ENCODE measurements at regions not wholly inside any gene's neighbourhood (a gene's known extent, or its start where the extent isn't known, plus 50 kb on each side); places are given as distances from the start of the nearest gene placed in this dataset.

GRCh38 chr22:48798281-48799226 is 1029.1 kb downstream of the BRD1 start:
- Histone ChIP-seq H3K9ac (ENCODE audit: low read length in 2 of 2) (no peak overlapping the region), H3K4me1 (ENCODE audit: control insufficient read depth, insufficient read depth, low read length) (no peaks in the 10 kb centered on the region), H3K9me3 (ENCODE audit: control insufficient read depth in 2 of 2, low read length in 2 of 2) (peaks cover 0 to 5% of the 10 kb centered on the region in 2 donors), H3K4me3 (ENCODE audit: low read length in 2 of 2) (no peak overlapping the region), H3K36me3 (ENCODE audit: control insufficient read depth in 2 of 2, insufficient read depth in 2 of 2, low read length in 2 of 2) (no peaks in the 10 kb centered on the region), H3K27ac (ENCODE audit: low read length) (no peak overlapping the region), H3K27me3 (ENCODE audit: control insufficient read depth in 1 of 2, insufficient read depth in 2 of 2, low read length in 2 of 2) (peaks cover 0 to 4% of the 10 kb centered on the region in 2 donors)

- H3K4me3 ChIP-seq (ENCODE audit: low read length in 2 of 2) = no peak overlapping the region
- H3K36me3 ChIP-seq (ENCODE audit: control insufficient read depth in 2 of 2, insufficient read depth in 2 of 2, low read length in 2 of 2) = no peaks in the 10 kb centered on the region
- H3K27ac ChIP-seq (ENCODE audit: low read length) = no peak overlapping the region
- no peak overlapping the region for H3K9ac ChIP-seq (ENCODE audit: low read length in 2 of 2)
- H3K4me1 ChIP-seq (ENCODE audit: control insufficient read depth, insufficient read depth, low read length) = no peaks in the 10 kb centered on the region
- peaks cover 0 to 4% of the 10 kb centered on the region in 2 donors for H3K27me3 ChIP-seq (ENCODE audit: control insufficient read depth in 1 of 2, insufficient read depth in 2 of 2, low read length in 2 of 2)
- peaks cover 0 to 5% of the 10 kb centered on the region in 2 donors for H3K9me3 ChIP-seq (ENCODE audit: control insufficient read depth in 2 of 2, low read length in 2 of 2)
Measured at GRCh38 chr22:48797731-48798130, 1029.9 kb downstream of the BRD1 start.

GRCh38 chr22:48796310-48797015 is 1031.2 kb downstream of the BRD1 start:
- H3K36me3 ChIP-seq (ENCODE audit: control insufficient read depth in 2 of 2, insufficient read depth in 2 of 2, low read length in 2 of 2) = no peaks in the 10 kb centered on the region
- no peak overlapping the region for H3K27ac ChIP-seq (ENCODE audit: low read length)
- H3K9me3 ChIP-seq (ENCODE audit: control insufficient read depth in 2 of 2, low read length in 2 of 2) = peaks cover 0 to 5% of the 10 kb centered on the region in 2 donors
- no peaks in the 10 kb centered on the region for H3K4me1 ChIP-seq (ENCODE audit: control insufficient read depth, insufficient read depth, low read length)
- H3K9ac ChIP-seq (ENCODE audit: low read length in 2 of 2) = no peak overlapping the region
- H3K4me3 ChIP-seq (ENCODE audit: low read length in 2 of 2) = no peak overlapping the region
- H3K27me3 ChIP-seq (ENCODE audit: control insufficient read depth in 1 of 2, insufficient read depth in 2 of 2, low read length in 2 of 2) = peaks cover 0 to 4% of the 10 kb centered on the region in 2 donors

- H3K27me3 ChIP-seq (ENCODE audit: control insufficient read depth in 1 of 2, insufficient read depth in 2 of 2, low read length in 2 of 2) = no peaks in the 10 kb centered on the region
- H3K9me3 ChIP-seq (ENCODE audit: control insufficient read depth in 2 of 2, low read length in 2 of 2) = peaks cover 0 to 5% of the 10 kb centered on the region in 2 donors
- H3K4me1 ChIP-seq (ENCODE audit: control insufficient read depth, insufficient read depth, low read length) = no peaks in the 10 kb centered on the region
- H3K9ac ChIP-seq (ENCODE audit: low read length in 2 of 2) = no peak overlapping the region
- no peaks in the 10 kb centered on the region for H3K36me3 ChIP-seq (ENCODE audit: control insufficient read depth in 2 of 2, insufficient read depth in 2 of 2, low read length in 2 of 2)
- no peak overlapping the region for H3K4me3 ChIP-seq (ENCODE audit: low read length in 2 of 2)
- no peak overlapping the region for H3K27ac ChIP-seq (ENCODE audit: low read length)
Measured at GRCh38 chr22:48795664-48796063, 1032.0 kb downstream of the BRD1 start.

DNA sequence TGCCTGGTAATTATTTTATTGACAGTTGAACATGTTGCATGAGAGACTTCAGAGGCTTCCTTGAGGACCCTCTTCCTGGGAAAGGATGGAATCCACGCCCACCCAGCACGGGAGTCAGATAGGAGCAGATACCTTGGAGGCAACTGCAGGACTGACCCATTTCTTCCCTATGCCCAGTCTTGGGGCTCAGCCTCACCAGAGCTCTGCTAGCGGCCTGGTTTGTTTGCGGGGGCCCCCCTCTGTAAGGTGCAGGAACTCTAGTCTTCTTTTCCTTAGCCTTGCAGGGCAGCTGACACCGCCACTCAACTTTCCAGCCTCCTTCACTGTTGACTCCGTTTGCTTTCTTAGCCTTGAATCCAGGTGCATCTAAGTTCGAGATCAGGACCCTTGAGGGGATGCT is 1032.8 kb downstream of the BRD1 start:
- no peak overlapping the region for H3K9ac ChIP-seq (ENCODE audit: low read length in 2 of 2)
- H3K36me3 ChIP-seq (ENCODE audit: control insufficient read depth in 2 of 2, insufficient read depth in 2 of 2, low read length in 2 of 2) = no peaks in the 10 kb centered on the region
- H3K4me1 ChIP-seq (ENCODE audit: control insufficient read depth, insufficient read depth, low read length) = no peaks in the 10 kb centered on the region
- no peak overlapping the region for H3K27ac ChIP-seq (ENCODE audit: low read length)
- no peak overlapping the region for H3K4me3 ChIP-seq (ENCODE audit: low read length in 2 of 2)
- H3K27me3 ChIP-seq (ENCODE audit: control insufficient read depth in 1 of 2, insufficient read depth in 2 of 2, low read length in 2 of 2) = no peaks in the 10 kb centered on the region
- H3K9me3 ChIP-seq (ENCODE audit: control insufficient read depth in 2 of 2, low read length in 2 of 2) = peaks cover 0 to 5% of the 10 kb centered on the region in 2 donors

DNA sequence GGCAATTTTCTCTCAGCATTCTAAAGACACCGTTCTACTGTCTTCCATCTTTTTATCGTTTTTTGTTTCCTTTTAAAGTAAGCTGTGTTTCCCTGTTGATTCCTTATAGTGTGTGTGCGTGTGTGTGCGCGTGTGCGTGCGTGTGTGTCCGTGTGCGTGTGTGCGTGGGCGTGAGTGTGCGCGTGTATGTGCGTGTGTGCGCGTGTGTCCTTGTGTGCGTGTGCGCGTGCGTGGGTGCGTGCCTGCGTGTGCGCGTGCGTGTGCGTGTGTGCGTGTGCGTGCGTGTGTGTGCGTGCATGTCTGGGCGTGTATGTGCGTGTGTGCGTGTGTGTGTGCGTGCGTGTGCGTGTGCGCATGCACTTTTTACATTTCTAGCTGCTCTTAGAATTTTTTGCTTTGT is 1033.7 kb downstream of the BRD1 start:
- no peaks in the 10 kb centered on the region for H3K36me3 ChIP-seq (ENCODE audit: control insufficient read depth in 2 of 2, insufficient read depth in 2 of 2, low read length in 2 of 2)
- no peak overlapping the region for H3K4me3 ChIP-seq (ENCODE audit: low read length in 2 of 2)
- no peaks in the 10 kb centered on the region for H3K4me1 ChIP-seq (ENCODE audit: control insufficient read depth, insufficient read depth, low read length)
- no peak overlapping the region for H3K27ac ChIP-seq (ENCODE audit: low read length)
- peaks cover 0 to 5% of the 10 kb centered on the region in 2 donors for H3K9me3 ChIP-seq (ENCODE audit: control insufficient read depth in 2 of 2, low read length in 2 of 2)
- H3K9ac ChIP-seq (ENCODE audit: low read length in 2 of 2) = no peak overlapping the region
- no peaks in the 10 kb centered on the region for H3K27me3 ChIP-seq (ENCODE audit: control insufficient read depth in 1 of 2, insufficient read depth in 2 of 2, low read length in 2 of 2)

- H3K4me1 ChIP-seq (ENCODE audit: control insufficient read depth, insufficient read depth, low read length) = no peaks in the 10 kb centered on the region
- no peak overlapping the region for H3K4me3 ChIP-seq (ENCODE audit: low read length in 2 of 2)
- H3K27me3 ChIP-seq (ENCODE audit: control insufficient read depth in 1 of 2, insufficient read depth in 2 of 2, low read length in 2 of 2) = no peaks in the 10 kb centered on the region
- H3K9me3 ChIP-seq (ENCODE audit: control insufficient read depth in 2 of 2, low read length in 2 of 2) = no peaks in the 10 kb centered on the region
- H3K9ac ChIP-seq (ENCODE audit: low read length in 2 of 2) = no peak overlapping the region
- H3K36me3 ChIP-seq (ENCODE audit: control insufficient read depth in 2 of 2, insufficient read depth in 2 of 2, low read length in 2 of 2) = no peaks in the 10 kb centered on the region
- H3K27ac ChIP-seq (ENCODE audit: low read length) = no peak overlapping the region
Measured at GRCh38 chr22:48786679-48786996, 1041.0 kb downstream of the BRD1 start.

- no peak overlapping the region for H3K9ac ChIP-seq (ENCODE audit: low read length in 2 of 2)
- H3K4me1 ChIP-seq (ENCODE audit: control insufficient read depth, insufficient read depth, low read length) = no peaks in the 10 kb centered on the region
- no peak overlapping the region for H3K4me3 ChIP-seq (ENCODE audit: low read length in 2 of 2)
- no peaks in the 10 kb centered on the region for H3K36me3 ChIP-seq (ENCODE audit: control insufficient read depth in 2 of 2, insufficient read depth in 2 of 2, low read length in 2 of 2)
- H3K9me3 ChIP-seq (ENCODE audit: control insufficient read depth in 2 of 2, low read length in 2 of 2) = no peaks in the 10 kb centered on the region
- H3K27me3 ChIP-seq (ENCODE audit: control insufficient read depth in 1 of 2, insufficient read depth in 2 of 2, low read length in 2 of 2) = no peaks in the 10 kb centered on the region
- no peak overlapping the region for H3K27ac ChIP-seq (ENCODE audit: low read length)
Measured at GRCh38 chr22:48785792-48786678, 1041.6 kb downstream of the BRD1 start.

DNA sequence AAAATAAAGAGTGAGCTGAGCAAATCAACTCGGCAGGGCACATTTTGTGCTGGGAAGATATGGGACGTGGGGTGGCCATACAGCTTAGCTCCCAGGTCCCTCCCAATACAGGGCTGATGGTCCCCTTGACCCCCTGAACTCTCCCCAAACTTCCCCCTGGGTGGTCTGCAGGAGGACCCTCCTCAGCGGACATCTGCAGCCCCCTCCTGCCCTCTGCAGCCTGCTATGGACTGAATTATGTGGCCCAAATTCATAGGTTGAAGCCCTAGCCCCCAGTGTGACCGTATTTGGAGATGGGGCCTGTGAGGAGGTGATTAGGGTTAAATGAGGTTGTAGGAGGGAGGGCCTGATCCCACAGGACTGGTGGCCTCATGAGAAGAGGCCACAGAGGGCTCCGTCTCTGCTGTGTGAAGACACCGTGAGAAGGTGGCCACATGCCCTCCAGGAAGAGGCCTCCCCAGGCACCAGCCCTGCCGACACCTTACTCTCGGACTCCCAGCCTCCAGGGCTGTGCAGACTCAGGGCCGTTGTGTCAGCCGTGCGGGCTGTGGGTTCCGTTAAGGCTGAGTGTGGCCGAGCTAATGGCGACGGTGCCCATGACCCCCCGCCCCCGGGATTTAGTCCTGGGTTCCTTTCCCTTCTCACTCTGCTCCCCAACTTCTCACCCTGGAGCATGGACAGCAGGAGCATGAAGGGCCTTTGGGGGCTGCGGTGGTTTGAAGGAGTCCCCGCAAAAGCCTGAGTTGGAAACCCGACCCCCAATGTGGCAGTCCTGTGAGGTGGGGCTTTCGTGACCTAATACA is 1042.8 kb downstream of the BRD1 start:
- no peaks in the 10 kb centered on the region for H3K27me3 ChIP-seq (ENCODE audit: control insufficient read depth in 1 of 2, insufficient read depth in 2 of 2, low read length in 2 of 2)
- no peaks in the 10 kb centered on the region for H3K9me3 ChIP-seq (ENCODE audit: control insufficient read depth in 2 of 2, low read length in 2 of 2)
- no peak overlapping the region for H3K4me3 ChIP-seq (ENCODE audit: low read length in 2 of 2)

GRCh38 chr22:48783821-48784266 is 1043.8 kb downstream of the BRD1 start:
- Histone ChIP-seq H3K4me1 (ENCODE audit: control insufficient read depth, insufficient read depth, low read length) (no peaks in the 10 kb centered on the region), H3K27me3 (ENCODE audit: control insufficient read depth in 1 of 2, insufficient read depth in 2 of 2, low read length in 2 of 2) (no peaks in the 10 kb centered on the region), H3K9me3 (ENCODE audit: control insufficient read depth in 2 of 2, low read length in 2 of 2) (no peaks in the 10 kb centered on the region), H3K36me3 (ENCODE audit: control insufficient read depth in 2 of 2, insufficient read depth in 2 of 2, low read length in 2 of 2) (no peaks in the 10 kb centered on the region), H3K27ac (ENCODE audit: low read length) (no peak overlapping the region), H3K4me3 (ENCODE audit: low read length in 2 of 2) (no peak overlapping the region), H3K9ac (ENCODE audit: low read length in 2 of 2) (no peak overlapping the region)

More for the DNA sequence above, 1042.8 kb downstream of the BRD1 start:
- H3K4me1 ChIP-seq (ENCODE audit: control insufficient read depth, insufficient read depth, low read length) = no peaks in the 10 kb centered on the region
- no peaks in the 10 kb centered on the region for H3K36me3 ChIP-seq (ENCODE audit: control insufficient read depth in 2 of 2, insufficient read depth in 2 of 2, low read length in 2 of 2)
- no peak overlapping the region for H3K27ac ChIP-seq (ENCODE audit: low read length)
- H3K9ac ChIP-seq (ENCODE audit: low read length in 2 of 2) = no peak overlapping the region

All from stomach smooth muscle (tissue), 2 donors.